HG03039 (cell line): ENCODE measurements at regions not wholly inside any gene's neighbourhood (a gene's known extent, or its start where the extent isn't known, plus 50 kb on each side); places are given as distances from the start of the nearest gene placed in this dataset.
"Not testable (repeated sequence)": the region's sequence is repeated elsewhere in the genome, so short reads cannot be mapped to it uniquely, and the experiment has no call there.

Experiments
- ATAC-seq: cut with Tn5 transposase; IDR thresholded peaks from one replicate; pipeline ENCODE4 v1.9.1; 2021; ENCODE audit warnings: mild to moderate bottlenecking, moderate library complexity; ENCODE audit not compliant: unreplicated experiment

- ATAC-seq, result no peak
Measured at GRCh38 chr18:77329651-77330050, 80.0 kb downstream of the GALR1 start.

- no peak for ATAC-seq
Measured at GRCh38 chr18:77334876-77335275, 85.2 kb downstream of the GALR1 start.

- ATAC-seq, result no peak
Measured at GRCh38 chr18:77337604-77338003, 88.0 kb downstream of the GALR1 start.

- ATAC-seq, result no peak
Measured at GRCh38 chr18:77339093-77339492, 89.4 kb downstream of the GALR1 start.

GRCh38 chr18:77339623-77340022 lies 90.0 kb downstream of the GALR1 start:
- ATAC-seq, result no peak

GRCh38 chr18:77340815-77341214 lies 91.2 kb downstream of the GALR1 start:
- no peak for ATAC-seq

- no peak for ATAC-seq
Measured at GRCh38 chr18:77341527-77342325, 92.1 kb downstream of the GALR1 start.

GRCh38 chr18:77342736-77343135 lies 93.1 kb downstream of the GALR1 start:
- no peak for ATAC-seq

- ATAC-seq, result no peak
Measured at GRCh38 chr18:77343846-77344510, 94.3 kb downstream of the GALR1 start.

- ATAC-seq, result no peak
Measured at GRCh38 chr18:77344786-77345500, 95.3 kb downstream of the GALR1 start.

- no peak for ATAC-seq
Measured at GRCh38 chr18:77346208-77346810, 96.7 kb downstream of the GALR1 start.

- ATAC-seq, result not testable (repeated sequence)
Measured at GRCh38 chr18:77353349-77353748, 103.7 kb downstream of the GALR1 start.

- ATAC-seq, result no peak
Measured at GRCh38 chr18:77359561-77360314, 110.1 kb downstream of the GALR1 start.

- ATAC-seq, result no peak
Measured at GRCh38 chr18:77360315-77361190, 110.9 kb downstream of the GALR1 start.

GRCh38 chr18:77361382-77361781 lies 111.7 kb downstream of the GALR1 start:
- no peak for ATAC-seq

GRCh38 chr18:77365667-77366066 lies 116.0 kb downstream of the GALR1 start:
- ATAC-seq, result no peak

- no peak for ATAC-seq
Measured at GRCh38 chr18:77366067-77366719, 116.5 kb downstream of the GALR1 start.

- no peak for ATAC-seq
Measured at GRCh38 chr18:77366720-77367641, 117.3 kb downstream of the GALR1 start.
